AG04449 (cell line): ENCODE measurements at regions not wholly inside any gene's neighbourhood (a gene's known extent, or its start where the extent isn't known, plus 50 kb on each side); places are given as distances from the start of the nearest gene placed in this dataset.

Experiments
- CTCF ChIA-PET: fragments of 350-600 bp; formaldehyde crosslinking; extraction: SDS; loops from one replicate; lab custom pipeline; 2021; ENCODE audit warnings: antibody characterized with exemption; lab: Yijun Ruan, JAX
- POLR2A ChIA-PET: fragments of 400-600, 350-600 bp; formaldehyde crosslinking; extraction: SDS; loops from one replicate; lab custom pipeline; 2020; ENCODE audit warnings: antibody characterized with exemption, inconsistent platforms; lab: Yijun Ruan, JAX
- DNase-seq: peaks from one replicate; pipeline ENCODE4 v3.0.0-alpha.2; 2010; ENCODE audit warnings: low read depth, low spot score
- H3K4me3 ChIP-seq: 2 replicates; pipeline ENCODE4 v1.5.1; 2011; ENCODE audit warnings: low read depth, mild to moderate bottlenecking, control low read depth, low read length
- CTCF ChIP-seq: IDR thresholded peaks from one replicate; pipeline ENCODE4 v1.5.1; 2011; ENCODE audit warnings: mild to moderate bottlenecking, moderate library complexity, low read length, control low read depth, inconsistent platforms; ENCODE audit not compliant: insufficient read depth; ENCODE audit errors: missing control alignments

GRCh38 chr11:116172156-116172555 is 600.6 kb downstream of the BUD13 start:
- POLR2A ChIA-PET, result no interaction called here
- CTCF ChIA-PET, result no interaction called here
- no peak overlapping the region for H3K4me3 ChIP-seq
- no peak for DNase-seq
- no peak for TF ChIP-seq CTCF

GRCh38 chr11:116171271-116172140 is 601.3 kb downstream of the BUD13 start:
- DNase-seq, result no peak
- no peak overlapping the region for H3K4me3 ChIP-seq
- POLR2A ChIA-PET, result no interaction called here
- CTCF ChIA-PET, result no interaction called here
- no peak for TF ChIP-seq CTCF

- no peak for TF ChIP-seq CTCF
- no peak for DNase-seq
- ChIA-PET POLR2A (no interaction called here), CTCF (no interaction called here)
- no peak overlapping the region for H3K4me3 ChIP-seq
Measured at GRCh38 chr11:116170526-116171120, 602.2 kb downstream of the BUD13 start.

- no peak for TF ChIP-seq CTCF
- ChIA-PET POLR2A (no interaction called here), CTCF (no interaction called here)
- DNase-seq, result no peak
- H3K4me3 ChIP-seq, result no peak overlapping the region
Measured at GRCh38 chr11:116169776-116170175, 603.0 kb downstream of the BUD13 start.

GRCh38 chr11:116168459-116168787 is 604.4 kb downstream of the BUD13 start:
- no peak for TF ChIP-seq CTCF
- ChIA-PET POLR2A (interaction anchor here (0.6 kb wide), 1 partner anchor 263 kb away, joined by 3 read pairs; no protein-coding TSS in a partner anchor), CTCF (no interaction called here)
- DNase-seq, result no peak
- H3K4me3 ChIP-seq, result no peak overlapping the region

GRCh38 chr11:116167706-116168458 is 604.9 kb downstream of the BUD13 start:
- no peak for DNase-seq
- TF ChIP-seq CTCF, result no peak
- ChIA-PET CTCF (no interaction called here), POLR2A (interaction anchor here (0.6 kb wide), 1 partner anchor 262 kb away, joined by 3 read pairs; no protein-coding TSS in a partner anchor)
- H3K4me3 ChIP-seq, result no peak overlapping the region
